ENCODE measurements at regions not wholly inside any gene's neighbourhood (a gene's known extent, or its start where the extent isn't known, plus 50 kb on each side); places are given as distances from the start of the nearest gene placed in this dataset.

DNA sequence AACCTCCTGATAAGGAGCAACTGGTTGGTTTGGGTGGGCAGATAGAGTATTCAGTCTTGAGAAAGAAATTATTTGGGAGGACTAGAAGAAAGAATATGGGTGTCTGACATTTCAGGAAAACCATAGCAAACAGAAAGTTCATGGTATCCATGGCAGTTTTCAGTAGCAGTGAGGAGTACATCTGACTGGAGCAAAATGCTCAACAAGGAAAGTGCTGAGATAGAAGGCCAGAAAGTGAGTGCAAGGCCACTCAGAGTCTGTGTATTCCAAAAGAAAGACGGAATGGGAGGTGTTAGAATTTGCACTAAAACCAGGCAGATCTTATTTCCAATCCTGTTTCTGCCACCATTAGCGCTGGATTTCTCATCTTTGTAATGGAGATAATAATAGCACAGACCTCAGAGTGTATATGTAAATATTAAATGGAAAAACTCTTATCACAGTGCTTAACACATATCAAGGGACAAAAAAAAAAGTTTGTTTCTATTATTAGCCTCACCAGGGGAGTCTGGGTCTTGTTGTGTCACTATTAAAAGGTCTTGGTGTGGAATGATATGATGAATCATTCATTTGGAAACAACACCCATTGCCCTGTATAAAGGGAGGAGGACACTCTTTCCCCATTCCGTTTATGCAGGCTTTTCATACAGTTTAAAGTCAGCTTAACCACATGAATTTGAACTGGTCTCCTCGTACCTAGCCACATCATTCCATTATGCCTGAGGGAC lies 349.8 kb downstream of the IPO8 start:
- TF ChIP-seq POLR2A (IDR thresholded peaks at IDR 0.05; ENCODE audit: low read length), result no peak
- TF ChIP-seq, protein P1, sequence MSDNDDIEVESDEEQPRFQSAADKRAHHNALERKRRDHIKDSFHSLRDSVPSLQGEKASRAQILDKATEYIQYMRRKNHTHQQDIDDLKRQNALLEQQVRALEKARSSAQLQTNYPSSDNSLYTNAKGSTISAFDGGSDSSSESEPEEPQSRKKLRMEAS (IDR thresholded peaks at IDR 0.05), result no peak
- TF ChIP-seq, protein P2, sequence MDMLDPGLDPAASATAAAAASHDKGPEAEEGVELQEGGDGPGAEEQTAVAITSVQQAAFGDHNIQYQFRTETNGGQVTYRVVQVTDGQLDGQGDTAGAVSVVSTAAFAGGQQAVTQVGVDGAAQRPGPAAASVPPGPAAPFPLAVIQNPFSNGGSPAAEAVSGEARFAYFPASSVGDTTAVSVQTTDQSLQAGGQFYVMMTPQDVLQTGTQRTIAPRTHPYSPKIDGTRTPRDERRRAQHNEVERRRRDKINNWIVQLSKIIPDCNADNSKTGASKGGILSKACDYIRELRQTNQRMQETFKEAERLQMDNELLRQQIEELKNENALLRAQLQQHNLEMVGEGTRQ (IDR thresholded peaks at IDR 0.05), result no peak
- TF ChIP-seq, protein P3, sequence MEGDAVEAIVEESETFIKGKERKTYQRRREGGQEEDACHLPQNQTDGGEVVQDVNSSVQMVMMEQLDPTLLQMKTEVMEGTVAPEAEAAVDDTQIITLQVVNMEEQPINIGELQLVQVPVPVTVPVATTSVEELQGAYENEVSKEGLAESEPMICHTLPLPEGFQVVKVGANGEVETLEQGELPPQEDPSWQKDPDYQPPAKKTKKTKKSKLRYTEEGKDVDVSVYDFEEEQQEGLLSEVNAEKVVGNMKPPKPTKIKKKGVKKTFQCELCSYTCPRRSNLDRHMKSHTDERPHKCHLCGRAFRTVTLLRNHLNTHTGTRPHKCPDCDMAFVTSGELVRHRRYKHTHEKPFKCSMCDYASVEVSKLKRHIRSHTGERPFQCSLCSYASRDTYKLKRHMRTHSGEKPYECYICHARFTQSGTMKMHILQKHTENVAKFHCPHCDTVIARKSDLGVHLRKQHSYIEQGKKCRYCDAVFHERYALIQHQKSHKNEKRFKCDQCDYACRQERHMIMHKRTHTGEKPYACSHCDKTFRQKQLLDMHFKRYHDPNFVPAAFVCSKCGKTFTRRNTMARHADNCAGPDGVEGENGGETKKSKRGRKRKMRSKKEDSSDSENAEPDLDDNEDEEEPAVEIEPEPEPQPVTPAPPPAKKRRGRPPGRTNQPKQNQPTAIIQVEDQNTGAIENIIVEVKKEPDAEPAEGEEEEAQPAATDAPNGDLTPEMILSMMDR (IDR thresholded peaks at IDR 0.05), result no peak
- no peak for TF ChIP-seq MYC (IDR thresholded peaks at IDR 0.05; ENCODE audit: borderline replicate concordance, low read length)
- no peak for TF ChIP-seq SREBF2 (IDR thresholded peaks at IDR 0.05)
- TF ChIP-seq HEYL (CRISPR knock-in tag; IDR thresholded peaks at IDR 0.05), result no peak
- TF ChIP-seq HDAC2 (IDR thresholded peaks at IDR 0.05), result no peak

Data from A549 (cell line).